GM12872 (cell line): ENCODE measurements at regions not wholly inside any gene's neighbourhood (a gene's known extent, or its start where the extent isn't known, plus 50 kb on each side); places are given as distances from the start of the nearest gene placed in this dataset.

Experiments used
- CTCF ChIP-seq: IDR thresholded peaks from 3 replicates; pipeline ENCODE4 v1.5.1; 2011; ENCODE audit warnings: low read depth, mild to moderate bottlenecking, low read length, moderate library complexity; ENCODE audit not compliant: insufficient read depth

GRCh38 chr3:144182501-144182900, 210.9 kb downstream of the DIPK2A start:
- TF ChIP-seq CTCF = no peak

DNA sequence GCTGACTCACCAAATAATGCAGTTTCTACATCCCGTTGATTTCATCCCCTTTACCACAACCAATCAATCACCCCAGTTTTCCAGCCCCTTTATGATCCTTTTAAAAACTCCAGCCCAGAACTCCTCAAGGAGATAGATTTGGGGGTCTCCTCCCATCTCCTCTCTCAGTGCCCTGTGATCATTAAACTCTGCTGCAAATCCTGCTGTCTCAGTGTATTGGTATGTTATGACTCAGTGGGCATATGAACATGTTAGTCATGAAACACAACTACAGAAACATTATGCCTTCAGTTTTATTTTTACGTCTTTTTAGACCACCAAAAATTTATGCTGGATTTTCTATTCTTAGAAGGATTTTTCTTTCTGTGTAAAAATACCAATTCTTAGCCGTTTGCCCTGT, 213.7 kb downstream of the DIPK2A start:
- no peak for TF ChIP-seq CTCF

DNA sequence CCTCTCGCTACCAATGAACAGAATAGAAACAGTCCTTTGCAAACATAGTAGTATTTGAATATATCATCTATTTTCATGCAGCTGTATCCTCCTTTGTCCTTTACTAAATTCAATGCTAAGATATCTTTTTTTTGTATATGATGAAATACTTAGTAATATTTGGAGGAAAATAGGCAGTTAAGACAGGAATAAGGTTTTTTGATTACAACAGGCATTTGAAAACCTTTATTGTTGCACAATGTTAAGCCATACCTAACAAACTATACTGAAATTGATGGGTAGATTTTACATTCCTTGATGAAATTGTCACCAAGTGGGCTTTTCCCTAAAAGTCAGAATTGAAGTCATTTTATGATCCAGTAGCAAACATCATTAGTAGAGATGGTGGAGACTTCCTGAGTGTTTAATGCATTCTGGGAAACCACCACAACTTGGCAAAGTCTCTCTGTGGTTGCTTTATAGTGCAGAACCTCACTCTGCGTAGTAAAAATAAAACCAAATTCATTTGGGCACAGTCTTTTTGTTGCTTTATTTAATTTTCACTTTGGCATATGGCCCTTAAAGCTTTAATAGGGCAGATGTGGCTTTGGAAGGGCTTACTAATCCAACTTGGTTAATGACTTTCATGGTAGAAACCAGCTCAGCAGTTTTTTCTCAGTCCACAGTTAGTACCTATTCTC, 216.0 kb downstream of the DIPK2A start:
- no peak for TF ChIP-seq CTCF

DNA sequence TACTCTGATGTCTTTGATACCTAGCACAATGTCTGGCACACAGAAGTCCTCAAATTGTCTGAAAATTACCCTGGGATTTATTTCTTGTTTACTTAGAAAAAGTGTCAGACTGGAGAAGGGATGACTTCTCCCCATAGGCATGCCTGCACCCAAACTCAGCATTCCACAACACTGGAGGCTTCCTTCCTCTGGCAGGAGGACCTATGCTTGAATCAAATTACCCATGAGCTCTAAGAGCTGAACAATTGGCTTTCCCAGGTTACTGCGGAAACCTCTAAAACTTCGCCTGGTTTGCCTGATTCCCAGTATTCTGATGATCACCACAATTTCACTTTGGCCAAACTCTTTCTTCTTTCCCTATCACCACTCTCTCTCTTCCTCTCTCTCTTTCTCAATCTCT, 217.4 kb downstream of the DIPK2A start:
- TF ChIP-seq CTCF = no peak

- TF ChIP-seq CTCF = no peak
Observed at GRCh38 chr3:144197116-144197515, 225.5 kb downstream of the DIPK2A start.

GRCh38 chr3:144197582-144197981, 226.0 kb downstream of the DIPK2A start:
- no peak for TF ChIP-seq CTCF

- TF ChIP-seq CTCF = no peak
Observed at GRCh38 chr3:144200004-144200403, 228.4 kb downstream of the DIPK2A start.
